Endothelial cell (in vitro differentiated cells): ENCODE measurements at regions not wholly inside any gene's neighbourhood (a gene's known extent, or its start where the extent isn't known, plus 50 kb on each side); places are given as distances from the start of the nearest gene placed in this dataset.

Experiments
- DNase-seq: peaks from one replicate; pipeline ENCODE4 v3.0.0; 2021; ENCODE audit warnings: low spot score
- H3K27ac Mint-ChIP-seq: one replicate; pipeline ENCODE4 v1.8.0; 2021; ENCODE audit warnings: mixed read lengths, inconsistent platforms; ENCODE audit not compliant: unreplicated experiment
- H3K27me3 Mint-ChIP-seq: one replicate; pipeline ENCODE4 v1.8.0; 2021; ENCODE audit warnings: mild to moderate bottlenecking, moderate library complexity, mixed read lengths, inconsistent platforms; ENCODE audit not compliant: unreplicated experiment
- H3K36me3 Mint-ChIP-seq: one replicate; pipeline ENCODE4 v1.8.0; 2021; ENCODE audit warnings: mild to moderate bottlenecking, low read depth, mixed read lengths, inconsistent platforms; ENCODE audit not compliant: unreplicated experiment
- H3K4me1 Mint-ChIP-seq: one replicate; pipeline ENCODE4 v1.8.0; 2021; ENCODE audit warnings: mild to moderate bottlenecking, mixed read lengths, inconsistent platforms; ENCODE audit not compliant: unreplicated experiment
- H3K4me3 Mint-ChIP-seq: one replicate; pipeline ENCODE4 v1.8.0; 2021; ENCODE audit warnings: mild to moderate bottlenecking, mixed read lengths, inconsistent platforms; ENCODE audit not compliant: unreplicated experiment
- H3K9me3 Mint-ChIP-seq: one replicate; pipeline ENCODE4 v1.8.0; 2021; ENCODE audit warnings: mixed read lengths, inconsistent platforms; ENCODE audit not compliant: unreplicated experiment
- TF ChIP-seq, protein P1 (sequence below): fragments of 200-600 bp; sonication (generic); IDR thresholded peaks from one replicate; pipeline ENCODE4 v1.5.0; 2021; ENCODE audit warnings: antibody characterized with exemption; ENCODE audit not compliant: unreplicated experiment

DNA sequence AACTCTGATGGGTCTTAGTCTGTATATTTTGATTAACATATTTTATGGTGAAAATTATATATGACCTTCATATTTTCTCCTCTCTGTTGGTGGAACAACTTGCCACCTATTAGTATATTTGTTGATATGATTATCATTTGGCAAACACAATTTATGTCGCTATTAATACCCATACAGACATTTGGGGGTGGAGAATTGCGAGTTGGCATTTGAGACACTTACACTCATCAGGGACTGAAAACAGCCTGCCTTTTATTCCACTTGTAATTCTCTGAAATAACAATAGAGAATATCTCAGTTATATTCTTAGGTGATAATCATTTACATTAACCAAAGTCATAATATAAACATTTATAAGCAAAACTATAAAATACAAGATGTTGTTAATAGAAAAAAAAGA is 100.5 kb upstream of the RGS18 start:
- no peak for DNase-seq
- H3K9me3 Mint-ChIP-seq: no peaks in the 10 kb centered on the region
- TF ChIP-seq, protein P1, sequence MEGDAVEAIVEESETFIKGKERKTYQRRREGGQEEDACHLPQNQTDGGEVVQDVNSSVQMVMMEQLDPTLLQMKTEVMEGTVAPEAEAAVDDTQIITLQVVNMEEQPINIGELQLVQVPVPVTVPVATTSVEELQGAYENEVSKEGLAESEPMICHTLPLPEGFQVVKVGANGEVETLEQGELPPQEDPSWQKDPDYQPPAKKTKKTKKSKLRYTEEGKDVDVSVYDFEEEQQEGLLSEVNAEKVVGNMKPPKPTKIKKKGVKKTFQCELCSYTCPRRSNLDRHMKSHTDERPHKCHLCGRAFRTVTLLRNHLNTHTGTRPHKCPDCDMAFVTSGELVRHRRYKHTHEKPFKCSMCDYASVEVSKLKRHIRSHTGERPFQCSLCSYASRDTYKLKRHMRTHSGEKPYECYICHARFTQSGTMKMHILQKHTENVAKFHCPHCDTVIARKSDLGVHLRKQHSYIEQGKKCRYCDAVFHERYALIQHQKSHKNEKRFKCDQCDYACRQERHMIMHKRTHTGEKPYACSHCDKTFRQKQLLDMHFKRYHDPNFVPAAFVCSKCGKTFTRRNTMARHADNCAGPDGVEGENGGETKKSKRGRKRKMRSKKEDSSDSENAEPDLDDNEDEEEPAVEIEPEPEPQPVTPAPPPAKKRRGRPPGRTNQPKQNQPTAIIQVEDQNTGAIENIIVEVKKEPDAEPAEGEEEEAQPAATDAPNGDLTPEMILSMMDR: no peak
- H3K36me3 Mint-ChIP-seq: no peaks in the 10 kb centered on the region
- no peaks in the 10 kb centered on the region for H3K27me3 Mint-ChIP-seq
- H3K4me3 Mint-ChIP-seq: no peak overlapping the region
- no peak overlapping the region for H3K27ac Mint-ChIP-seq
- peaks cover 9% of the 10 kb centered on the region for H3K4me1 Mint-ChIP-seq

DNA sequence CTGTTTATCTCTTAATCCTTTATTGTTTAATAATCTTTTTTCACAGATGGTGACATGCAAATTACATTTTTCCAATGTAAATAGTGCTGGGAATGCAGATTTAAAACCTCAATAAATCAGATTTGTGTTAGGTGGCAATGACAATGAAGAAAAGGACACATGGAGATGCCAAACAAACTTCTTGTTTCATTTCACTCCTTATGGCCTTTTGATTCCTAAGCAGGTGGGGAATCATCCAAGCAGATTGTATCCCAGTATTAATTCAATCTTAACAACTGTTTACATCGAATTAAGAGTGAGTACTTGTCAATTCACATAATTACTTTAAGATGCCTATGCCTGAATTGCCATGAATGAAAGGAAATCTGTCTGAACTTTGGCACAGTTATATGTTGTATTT is 98.9 kb upstream of the RGS18 start:
- DNase-seq: no peak
- Mint-ChIP-seq H3K4me3 (no peak overlapping the region), H3K27me3 (no peaks in the 10 kb centered on the region), H3K9me3 (no peaks in the 10 kb centered on the region), H3K36me3 (no peaks in the 10 kb centered on the region), H3K4me1 (peaks cover 9% of the 10 kb centered on the region), H3K27ac (no peak overlapping the region)
- TF ChIP-seq, protein P1: no peak

DNA sequence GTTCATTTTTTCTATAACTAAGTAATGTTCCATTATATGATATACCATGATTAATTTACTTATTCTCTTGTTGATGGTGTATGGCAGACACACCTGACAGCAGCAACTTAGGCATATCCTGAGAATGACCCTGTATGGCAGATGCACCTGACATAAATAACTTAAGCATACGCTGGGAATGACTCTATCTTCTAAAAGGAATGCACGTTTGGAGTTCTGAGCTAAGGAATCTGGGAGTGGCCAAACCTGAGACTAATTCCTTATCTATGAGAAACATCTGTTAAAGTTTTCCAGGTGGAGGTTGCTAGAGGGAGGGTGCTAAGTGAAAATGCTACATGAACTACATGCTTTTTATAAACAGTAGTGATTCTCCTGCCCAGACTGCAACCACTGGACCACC is 96.7 kb upstream of the RGS18 start:
- DNase-seq: no peak

DNA sequence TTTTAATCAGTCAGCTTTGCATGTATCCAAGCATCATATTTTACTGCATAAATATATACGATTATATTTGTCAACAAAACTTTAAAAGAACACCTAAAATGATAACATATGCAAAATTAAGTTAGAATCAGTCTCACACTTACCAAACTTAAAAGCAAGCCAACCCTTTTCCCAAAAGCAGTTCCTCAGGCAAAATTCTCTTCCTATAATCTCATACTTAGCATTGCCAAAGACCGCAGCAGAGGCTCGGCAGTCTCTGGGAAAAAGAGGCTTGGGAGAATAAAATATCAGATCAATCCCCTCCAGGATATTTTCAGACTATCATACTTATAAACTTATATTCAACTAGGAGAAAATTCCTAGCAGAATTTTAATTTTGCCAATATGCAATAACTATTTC is 93.2 kb upstream of the RGS18 start:
- no peaks in the 10 kb centered on the region for H3K36me3 Mint-ChIP-seq
- H3K4me1 Mint-ChIP-seq: peaks cover 4% of the 10 kb centered on the region
- H3K9me3 Mint-ChIP-seq: no peaks in the 10 kb centered on the region
- no peak for DNase-seq
- H3K27ac Mint-ChIP-seq: no peak overlapping the region
- TF ChIP-seq, protein P1: no peak
- H3K4me3 Mint-ChIP-seq: no peak overlapping the region
- peaks cover 2% of the 10 kb centered on the region for H3K27me3 Mint-ChIP-seq

More for the DNA sequence above, 96.7 kb upstream of the RGS18 start:
- TF ChIP-seq, protein P1: no peak
- Mint-ChIP-seq H3K27ac (no peak overlapping the region), H3K4me3 (no peak overlapping the region), H3K4me1 (peaks cover 9% of the 10 kb centered on the region), H3K9me3 (no peaks in the 10 kb centered on the region), H3K36me3 (no peaks in the 10 kb centered on the region), H3K27me3 (peaks cover 2% of the 10 kb centered on the region)

- H3K36me3 Mint-ChIP-seq: no peaks in the 10 kb centered on the region
- no peaks in the 10 kb centered on the region for H3K4me1 Mint-ChIP-seq
- no peaks in the 10 kb centered on the region for H3K9me3 Mint-ChIP-seq
- H3K27ac Mint-ChIP-seq: no peak overlapping the region
- H3K4me3 Mint-ChIP-seq: no peak overlapping the region
- no peak for DNase-seq
- TF ChIP-seq, protein P1: no peak
- peaks cover 2% of the 10 kb centered on the region for H3K27me3 Mint-ChIP-seq
These were observed 92.1 kb upstream of the RGS18 start for GRCh38 chr1:192066202-192066601.
